LNCAP (cell line): ENCODE measurements at regions not wholly inside any gene's neighbourhood (a gene's known extent, or its start where the extent isn't known, plus 50 kb on each side); places are given as distances from the start of the nearest gene placed in this dataset.

Experiments used
- TF ChIP-seq, protein P1 (sequence below): fragments of 450-650 bp; IDR thresholded peaks from 2 replicates; pipeline ENCODE4 v1.5.1; 2017; ENCODE audit warnings: mild to moderate bottlenecking

DNA sequence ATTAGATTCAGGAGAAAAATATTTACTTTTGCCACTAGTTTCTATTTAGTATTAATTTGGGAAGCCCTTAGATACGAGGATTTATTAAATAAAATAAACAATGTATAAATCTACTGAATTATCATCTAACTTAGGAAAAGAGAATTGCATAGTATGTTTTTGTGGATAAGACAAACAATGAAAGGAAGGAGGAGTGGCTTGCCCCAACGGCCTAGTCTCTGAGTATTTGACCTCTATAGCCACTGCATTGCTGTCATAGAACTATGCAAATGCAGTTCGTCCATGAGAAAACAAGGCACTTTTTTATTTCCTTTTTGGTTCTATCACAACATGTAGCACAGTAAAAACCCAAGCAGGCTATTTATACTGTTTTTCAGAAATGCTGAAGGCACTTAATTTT is 321.2 kb upstream of the CCNH start:
- TF ChIP-seq, protein P1, sequence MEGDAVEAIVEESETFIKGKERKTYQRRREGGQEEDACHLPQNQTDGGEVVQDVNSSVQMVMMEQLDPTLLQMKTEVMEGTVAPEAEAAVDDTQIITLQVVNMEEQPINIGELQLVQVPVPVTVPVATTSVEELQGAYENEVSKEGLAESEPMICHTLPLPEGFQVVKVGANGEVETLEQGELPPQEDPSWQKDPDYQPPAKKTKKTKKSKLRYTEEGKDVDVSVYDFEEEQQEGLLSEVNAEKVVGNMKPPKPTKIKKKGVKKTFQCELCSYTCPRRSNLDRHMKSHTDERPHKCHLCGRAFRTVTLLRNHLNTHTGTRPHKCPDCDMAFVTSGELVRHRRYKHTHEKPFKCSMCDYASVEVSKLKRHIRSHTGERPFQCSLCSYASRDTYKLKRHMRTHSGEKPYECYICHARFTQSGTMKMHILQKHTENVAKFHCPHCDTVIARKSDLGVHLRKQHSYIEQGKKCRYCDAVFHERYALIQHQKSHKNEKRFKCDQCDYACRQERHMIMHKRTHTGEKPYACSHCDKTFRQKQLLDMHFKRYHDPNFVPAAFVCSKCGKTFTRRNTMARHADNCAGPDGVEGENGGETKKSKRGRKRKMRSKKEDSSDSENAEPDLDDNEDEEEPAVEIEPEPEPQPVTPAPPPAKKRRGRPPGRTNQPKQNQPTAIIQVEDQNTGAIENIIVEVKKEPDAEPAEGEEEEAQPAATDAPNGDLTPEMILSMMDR, result no peak

DNA sequence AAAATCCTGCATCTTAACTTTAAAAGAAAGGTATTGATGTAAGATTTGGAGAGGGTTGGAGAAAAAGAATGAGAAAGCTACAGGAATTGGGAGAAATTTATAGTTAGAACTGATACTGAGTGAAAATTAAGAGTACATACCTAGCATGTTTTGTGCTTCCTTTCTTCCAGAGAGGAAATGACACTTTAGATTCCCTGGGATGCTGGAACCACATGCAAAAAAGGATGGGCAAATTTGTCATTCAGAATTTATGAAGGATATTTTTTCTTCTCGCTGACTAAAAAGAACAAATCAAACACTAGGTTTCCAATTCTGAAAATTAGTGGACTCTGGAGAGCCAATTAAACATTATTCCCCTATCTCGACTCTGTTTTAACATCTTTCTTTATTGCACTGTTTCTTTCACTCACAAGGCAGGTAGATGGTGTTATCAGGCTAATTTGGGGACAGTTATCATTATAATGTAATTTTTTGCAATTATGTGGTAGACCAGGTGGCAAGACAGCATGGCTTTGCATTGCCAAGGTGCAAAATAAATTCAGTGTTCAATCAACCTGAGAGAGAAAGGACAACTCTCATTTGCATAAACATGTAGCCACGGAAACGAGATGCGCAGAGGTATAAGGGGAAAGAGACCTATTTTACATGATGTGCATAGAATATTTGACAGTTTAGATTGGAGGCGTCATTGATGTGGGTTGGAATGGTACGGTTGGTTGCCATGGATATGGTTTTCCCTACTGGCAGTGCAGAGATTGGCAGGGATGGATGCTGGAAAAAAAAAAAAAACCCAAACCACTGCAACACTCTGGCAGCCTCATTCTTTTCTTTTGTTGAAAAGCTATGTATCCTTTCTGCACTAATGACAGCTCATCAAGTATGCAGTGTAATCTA is 320.4 kb upstream of the CCNH start:
- TF ChIP-seq, protein P1, result no peak

DNA sequence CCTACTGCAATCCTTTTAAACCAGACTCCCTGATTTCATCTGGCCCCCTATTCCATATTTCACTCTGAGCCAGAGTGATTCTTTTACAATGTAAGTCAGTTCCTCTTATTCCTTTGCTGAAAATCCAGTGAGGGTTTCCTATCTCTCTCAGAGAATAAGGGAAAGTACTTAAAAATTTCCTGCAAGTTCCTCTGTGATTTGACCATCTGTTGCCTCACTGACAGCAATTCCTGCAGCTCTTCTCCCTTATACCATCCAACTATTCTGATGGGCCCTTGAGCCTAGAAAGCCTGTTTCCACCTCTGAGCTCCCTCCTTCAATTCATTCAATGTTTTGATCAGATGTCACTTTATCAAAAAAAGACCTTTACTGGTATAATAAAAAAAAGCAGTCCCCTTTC is 317.1 kb upstream of the CCNH start:
- TF ChIP-seq, protein P1, result no peak

DNA sequence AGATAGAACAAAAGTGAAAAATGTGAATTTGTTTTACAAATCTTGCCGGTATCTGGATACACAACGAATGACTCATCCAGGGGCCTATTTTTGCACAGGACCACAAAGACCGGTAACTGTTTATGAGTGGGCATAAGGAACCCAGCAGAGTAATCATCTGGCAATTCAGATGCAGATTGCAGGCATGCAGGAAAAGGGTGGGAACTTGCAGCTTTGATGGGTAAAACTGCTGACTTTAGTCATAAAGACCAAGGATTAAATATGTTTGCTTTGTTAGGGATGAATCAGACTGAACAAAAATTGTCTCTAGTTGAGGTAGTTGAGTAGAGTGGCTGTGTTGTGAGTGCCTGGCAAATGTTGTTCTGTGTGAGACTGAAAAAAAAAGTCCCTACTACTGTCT is 309.6 kb upstream of the CCNH start:
- TF ChIP-seq, protein P1, result no peak

- TF ChIP-seq, protein P1, result no peak
These were observed 305.0 kb upstream of the CCNH start for GRCh38 chr5:87717761-87718160.

GRCh38 chr5:87705876-87706275 is 293.1 kb upstream of the CCNH start:
- TF ChIP-seq, protein P1, result no peak

DNA sequence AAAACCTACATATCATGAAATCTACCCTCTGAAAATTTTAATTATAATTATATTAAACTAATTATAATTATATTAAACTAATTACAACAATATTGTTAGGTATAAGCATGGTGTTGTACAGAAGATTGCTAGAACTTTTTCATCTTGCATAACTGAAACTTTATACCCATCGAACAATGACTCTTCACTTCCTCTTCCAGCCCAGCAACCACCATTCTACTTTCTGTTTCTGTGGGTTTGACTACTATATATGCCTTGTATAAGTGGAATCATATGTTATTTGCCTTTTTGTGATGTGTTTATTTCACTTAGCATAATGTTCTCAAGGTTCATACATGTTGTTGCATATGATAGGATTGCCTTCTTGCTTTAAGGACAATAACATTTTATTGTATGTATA is 274.2 kb upstream of the CCNH start:
- TF ChIP-seq, protein P1, result no peak
